ENCODE measurements at regions not wholly inside any gene's neighbourhood (a gene's known extent, or its start where the extent isn't known, plus 50 kb on each side); places are given as distances from the start of the nearest gene placed in this dataset.

- H3K4me2 ChIP-seq (ENCODE audit: low read length) = no peak overlapping the region
- ChIA-PET CTCF (interaction anchor here (1.2 to 1.4 kb wide), 2 partner anchors 13 to 108 kb away, joined by 4 to 8 read pairs; no protein-coding TSS in a partner anchor), POLR2A (no interaction called here), RAD21 (ENCODE audit: low non-redundant PET in 1 of 2, low total read pairs in 2 of 2, uncharacterized antibody in 2 of 2, unreplicated experiment in 2 of 2) (no interaction called here)
- no peaks in the 10 kb centered on the region for H3K27me3 ChIP-seq (ENCODE audit: insufficient read depth, low read length)
- H3K4me1 ChIP-seq (ENCODE audit: control insufficient read depth in 1 of 2, insufficient read depth in 2 of 2, low read length in 2 of 2) = no peaks in the 10 kb centered on the region
- no peaks in the 10 kb centered on the region for H3K36me3 ChIP-seq (ENCODE audit: control insufficient read depth in 1 of 2, insufficient read depth in 2 of 2, low read length in 2 of 2)
- H3K9me3 ChIP-seq (ENCODE audit: control insufficient read depth in 1 of 2, insufficient read depth in 1 of 2, low read depth in 1 of 2, low read length in 2 of 2) = no peaks in the 10 kb centered on the region; a peak in 1 of 4 replicates
- DNase-seq (ENCODE audit: low read depth, low spot score) (peak; percentile 85), ATAC-seq (peak; percentile 97)
- no TSS peak for BruUV-seq (replicated peaks)
- no peaks in the 10 kb centered on the region for H3K9me2 ChIP-seq (ENCODE audit: insufficient read depth)
- TF ChIP-seq, protein P1, sequence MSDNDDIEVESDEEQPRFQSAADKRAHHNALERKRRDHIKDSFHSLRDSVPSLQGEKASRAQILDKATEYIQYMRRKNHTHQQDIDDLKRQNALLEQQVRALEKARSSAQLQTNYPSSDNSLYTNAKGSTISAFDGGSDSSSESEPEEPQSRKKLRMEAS (IDR thresholded peaks at IDR 0.05) = peak; percentile 58
- TF ChIP-seq ZFX (IDR thresholded peaks at IDR 0.05) (no peak), POLR2AphosphoS5 (IDR thresholded peaks at IDR 0.05; ENCODE audit: low read depth, low read length) (no peak), FOSL1 (IDR thresholded peaks at IDR 0.05; ENCODE audit: low read depth) (no peak), SP1 (IDR thresholded peaks at IDR 0.05; ENCODE audit: low read depth) (no peak), SIN3A (IDR thresholded peaks at IDR 0.05; ENCODE audit: low read depth) (no peak), EZH2 (IDR thresholded peaks at IDR 0.05) (no peak), ZNF274 (IDR thresholded peaks at IDR 0.05; ENCODE audit: low read depth, low read length) (no peak), RAD21 (IDR thresholded peaks at IDR 0.05; ENCODE audit: low read depth) (peak; percentile 59), CBX3 (IDR thresholded peaks at IDR 0.05; ENCODE audit: low read depth) (peak; percentile 89), EZH2phosphoT487 (IDR thresholded peaks at IDR 0.05; ENCODE audit: borderline replicate concordance) (no peak), POLR2A (IDR thresholded peaks at IDR 0.05; ENCODE audit: borderline replicate concordance, extremely low read depth, insufficient read depth, insufficient read length) (no peak), YY1 (IDR thresholded peaks at IDR 0.05; ENCODE audit: extremely low read depth, insufficient replicate concordance, low read depth, low read length) (peak; percentile 85), ZBTB33 (IDR thresholded peaks at IDR 0.05; ENCODE audit: extremely low read depth, insufficient replicate concordance, low read length) (no peak), SRF (IDR thresholded peaks at IDR 0.05; ENCODE audit: low read depth) (no peak), EGR1 (IDR thresholded peaks at IDR 0.05; ENCODE audit: low read depth) (no peak), CEBPB (IDR thresholded peaks at IDR 0.05; ENCODE audit: low read depth) (no peak), JUND (IDR thresholded peaks at IDR 0.05) (no peak)
- TF ChIP-seq, protein P2, sequence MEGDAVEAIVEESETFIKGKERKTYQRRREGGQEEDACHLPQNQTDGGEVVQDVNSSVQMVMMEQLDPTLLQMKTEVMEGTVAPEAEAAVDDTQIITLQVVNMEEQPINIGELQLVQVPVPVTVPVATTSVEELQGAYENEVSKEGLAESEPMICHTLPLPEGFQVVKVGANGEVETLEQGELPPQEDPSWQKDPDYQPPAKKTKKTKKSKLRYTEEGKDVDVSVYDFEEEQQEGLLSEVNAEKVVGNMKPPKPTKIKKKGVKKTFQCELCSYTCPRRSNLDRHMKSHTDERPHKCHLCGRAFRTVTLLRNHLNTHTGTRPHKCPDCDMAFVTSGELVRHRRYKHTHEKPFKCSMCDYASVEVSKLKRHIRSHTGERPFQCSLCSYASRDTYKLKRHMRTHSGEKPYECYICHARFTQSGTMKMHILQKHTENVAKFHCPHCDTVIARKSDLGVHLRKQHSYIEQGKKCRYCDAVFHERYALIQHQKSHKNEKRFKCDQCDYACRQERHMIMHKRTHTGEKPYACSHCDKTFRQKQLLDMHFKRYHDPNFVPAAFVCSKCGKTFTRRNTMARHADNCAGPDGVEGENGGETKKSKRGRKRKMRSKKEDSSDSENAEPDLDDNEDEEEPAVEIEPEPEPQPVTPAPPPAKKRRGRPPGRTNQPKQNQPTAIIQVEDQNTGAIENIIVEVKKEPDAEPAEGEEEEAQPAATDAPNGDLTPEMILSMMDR (IDR thresholded peaks at IDR 0.05 in 2 of 3, conservative IDR thresholded peaks at IDR 0.05 in 1 of 3; ENCODE audit: borderline replicate concordance in 1 of 3, insufficient read depth in 1 of 3, low read depth in 2 of 3, low read length in 2 of 3) = peak; percentile 57 to 90 (median 90)
- TF ChIP-seq, protein P3, sequence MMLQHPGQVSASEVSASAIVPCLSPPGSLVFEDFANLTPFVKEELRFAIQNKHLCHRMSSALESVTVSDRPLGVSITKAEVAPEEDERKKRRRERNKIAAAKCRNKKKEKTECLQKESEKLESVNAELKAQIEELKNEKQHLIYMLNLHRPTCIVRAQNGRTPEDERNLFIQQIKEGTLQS (IDR thresholded peaks at IDR 0.05) = no peak
- H3K9ac ChIP-seq (ENCODE audit: low read length) = no peak overlapping the region
- no peak overlapping the region for H3K4me3 ChIP-seq (replicated peaks in 1 of 2; ENCODE audit: low read depth in 1 of 2, low read length in 2 of 2)
- peak overlapping the region; percentile 55 for H2AFZ ChIP-seq (ENCODE audit: low read depth, low read length, poor library complexity, severe bottlenecking)
- no peaks in the 10 kb centered on the region for H3K79me2 ChIP-seq (ENCODE audit: insufficient read depth, low read length)
- H3K27ac ChIP-seq (ENCODE audit: low read depth, low read length) = no peak overlapping the region
- H4K20me1 ChIP-seq (ENCODE audit: insufficient read depth) = no peaks in the 10 kb centered on the region
- intact Hi-C loops (cut with micrococcal nuclease) = loop anchor here (2.0 kb wide), 1 partner anchor 104 kb away; no protein-coding TSS in a partner anchor
Measured at GRCh38 chr7:98733036-98733435, 116.0 kb downstream of the NPTX2 start.

All from HCT116 (cell line).